ENCODE measurements at regions not wholly inside any gene's neighbourhood (a gene's known extent, or its start where the extent isn't known, plus 50 kb on each side); places are given as distances from the start of the nearest gene placed in this dataset.
"Not testable (repeated sequence)": the region's sequence is repeated elsewhere in the genome, so short reads cannot be mapped to it uniquely, and the experiment has no call there.

DNA sequence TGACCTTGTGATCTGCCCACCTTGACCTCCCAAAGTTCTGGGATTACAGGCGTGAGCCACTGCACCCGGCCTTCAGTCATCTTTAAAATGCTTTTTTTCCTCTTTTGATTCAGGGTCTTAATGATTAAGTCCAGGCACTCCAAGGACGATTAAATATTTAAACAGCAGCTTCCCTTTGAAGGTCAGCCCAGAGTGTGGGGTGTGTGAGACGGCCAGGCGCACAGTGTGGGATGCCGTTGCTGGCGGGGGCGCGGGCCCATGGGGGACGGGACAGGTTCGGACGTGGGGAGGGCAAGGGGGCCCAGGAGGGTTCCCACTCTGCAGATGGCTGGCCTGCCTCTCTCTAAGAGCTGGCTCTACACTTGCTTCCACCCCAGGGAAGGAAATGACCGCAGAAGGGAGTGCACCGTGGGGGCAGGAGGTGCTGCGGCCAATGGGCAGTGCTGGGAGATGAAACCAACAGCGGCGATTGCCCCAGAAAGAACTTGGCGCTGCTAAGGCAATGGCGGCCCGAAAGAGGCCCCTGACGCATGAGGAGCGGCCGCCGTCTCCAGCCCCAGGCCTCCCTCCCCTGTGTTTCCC lies 4445.7 kb upstream of the TPTE start:
- not testable (repeated sequence) for H3K4me3 ChIP-seq (ENCODE audit: low read depth, low read length); H3K36me3 ChIP-seq (ENCODE audit: control insufficient read depth, insufficient read depth, low read length); H3K27me3 ChIP-seq (ENCODE audit: control insufficient read depth, insufficient read depth, low read length); DNase-seq (ENCODE audit: low read depth); FAIRE-seq

- not testable (repeated sequence) for H3K27me3 ChIP-seq (ENCODE audit: control insufficient read depth, insufficient read depth, low read length); H3K36me3 ChIP-seq (ENCODE audit: control insufficient read depth, insufficient read depth, low read length); H3K4me3 ChIP-seq (ENCODE audit: low read depth, low read length); DNase-seq (ENCODE audit: low read depth); FAIRE-seq
Observed at GRCh38 chr21:6077358-6077757, 4444.0 kb upstream of the TPTE start.

DNA sequence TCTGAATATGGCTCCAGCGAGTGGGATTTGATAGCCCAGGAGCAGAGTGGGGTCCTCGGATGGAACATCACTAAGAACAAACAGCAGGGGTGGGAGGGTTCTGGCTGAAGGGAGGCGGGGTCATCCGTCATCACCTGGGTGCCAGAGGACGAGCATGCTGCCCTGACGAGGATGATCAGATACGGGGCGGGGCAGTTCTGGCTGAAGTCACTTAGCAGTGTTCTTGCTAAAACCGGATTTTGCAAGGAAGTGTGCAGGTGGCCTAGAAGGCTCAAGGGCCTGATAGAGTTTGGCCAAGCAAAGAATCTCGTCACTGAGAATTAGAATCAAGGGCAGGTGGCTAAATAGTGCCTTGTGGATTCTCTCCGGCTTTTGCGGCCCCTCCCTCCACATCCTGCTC lies 4442.5 kb upstream of the TPTE start:
- H3K36me3 ChIP-seq (ENCODE audit: control insufficient read depth, insufficient read depth, low read length); H3K27me3 ChIP-seq (ENCODE audit: control insufficient read depth, insufficient read depth, low read length); FAIRE-seq; H3K4me3 ChIP-seq (ENCODE audit: low read depth, low read length); DNase-seq (ENCODE audit: low read depth): not testable (repeated sequence)

- FAIRE-seq; DNase-seq (ENCODE audit: low read depth); H3K36me3 ChIP-seq (ENCODE audit: control insufficient read depth, insufficient read depth, low read length): not testable (repeated sequence)
Observed at GRCh38 chr21:6080941-6081655, 4440.3 kb upstream of the TPTE start.

DNA sequence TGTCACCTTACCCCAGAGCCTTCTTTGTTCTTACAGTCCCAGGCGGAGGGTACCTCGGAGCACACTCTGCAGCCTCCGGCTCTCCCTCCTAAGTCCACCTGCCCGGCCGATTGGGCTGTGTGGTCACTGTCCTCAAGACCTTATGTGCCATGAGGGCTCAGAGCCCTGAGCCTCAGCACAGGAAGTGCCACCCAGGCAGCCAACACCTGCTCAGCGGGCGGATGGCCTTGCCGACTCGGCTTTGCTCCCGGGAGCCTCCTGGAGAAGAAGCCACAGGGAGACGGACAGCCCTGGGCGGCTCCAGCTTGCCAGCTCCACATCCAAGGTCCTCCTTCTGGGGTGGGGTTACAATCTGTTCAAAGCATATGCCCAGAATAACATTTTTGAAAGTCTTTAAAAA lies 4439.2 kb upstream of the TPTE start:
- H3K27me3 ChIP-seq (ENCODE audit: control insufficient read depth, insufficient read depth, low read length); FAIRE-seq; H3K36me3 ChIP-seq (ENCODE audit: control insufficient read depth, insufficient read depth, low read length); H3K4me3 ChIP-seq (ENCODE audit: low read depth, low read length); DNase-seq (ENCODE audit: low read depth): not testable (repeated sequence)

More at GRCh38 chr21:6080941-6081655, 4440.3 kb upstream of the TPTE start:
- H3K27me3 ChIP-seq (ENCODE audit: control insufficient read depth, insufficient read depth, low read length); H3K4me3 ChIP-seq (ENCODE audit: low read depth, low read length): not testable (repeated sequence)

DNA sequence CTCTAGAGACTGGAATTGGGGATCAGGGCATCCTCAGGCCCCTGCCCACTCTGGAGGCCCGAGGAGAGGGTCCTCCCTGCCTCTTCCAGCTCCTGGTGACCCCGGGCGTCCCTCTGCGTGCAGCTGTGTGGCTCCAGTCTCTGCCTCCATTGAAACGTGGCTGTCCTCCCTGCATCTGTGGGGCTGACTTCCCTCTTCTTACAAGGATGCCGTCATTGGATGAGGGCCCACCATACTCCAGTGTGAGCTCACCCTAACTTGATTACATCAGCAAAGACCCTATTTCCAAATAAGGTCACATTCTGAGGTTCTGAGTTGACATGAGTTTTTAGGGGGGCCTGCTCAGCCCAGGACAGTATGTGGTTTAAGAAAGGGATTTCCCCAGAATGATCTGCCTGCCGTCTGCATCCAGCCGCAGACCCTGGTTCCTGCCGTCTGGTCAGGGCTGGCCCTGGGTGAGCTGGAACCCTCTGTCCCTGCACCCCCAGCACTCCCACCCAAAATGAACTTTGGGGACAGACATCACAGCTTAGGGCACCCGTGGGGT lies 4437.7 kb upstream of the TPTE start:
- DNase-seq (ENCODE audit: low read depth); H3K27me3 ChIP-seq (ENCODE audit: control insufficient read depth, insufficient read depth, low read length); FAIRE-seq; H3K36me3 ChIP-seq (ENCODE audit: control insufficient read depth, insufficient read depth, low read length); H3K4me3 ChIP-seq (ENCODE audit: low read depth, low read length): not testable (repeated sequence)

DNA sequence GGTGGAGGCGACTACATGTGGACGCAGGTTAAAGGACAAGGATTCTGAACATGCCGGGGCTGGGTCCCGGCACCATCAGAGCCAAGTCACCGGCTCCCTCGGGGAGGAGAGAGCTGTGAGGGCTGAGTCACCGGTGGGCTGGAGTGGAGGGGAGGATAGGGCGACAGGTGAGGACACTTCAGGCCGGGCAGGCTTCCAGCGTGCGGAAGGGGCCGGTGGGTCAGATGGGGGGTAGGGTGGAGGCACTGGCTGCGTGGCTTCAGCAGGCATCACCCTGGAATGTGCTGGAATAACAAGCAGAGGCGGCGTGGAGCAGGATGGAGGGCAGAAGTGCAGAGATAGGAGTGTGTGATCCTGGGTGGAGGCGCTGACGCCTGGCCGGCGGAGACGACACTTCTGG lies 4435.3 kb upstream of the TPTE start:
- not testable (repeated sequence) for DNase-seq (ENCODE audit: low read depth); H3K36me3 ChIP-seq (ENCODE audit: control insufficient read depth, insufficient read depth, low read length); FAIRE-seq

DNA sequence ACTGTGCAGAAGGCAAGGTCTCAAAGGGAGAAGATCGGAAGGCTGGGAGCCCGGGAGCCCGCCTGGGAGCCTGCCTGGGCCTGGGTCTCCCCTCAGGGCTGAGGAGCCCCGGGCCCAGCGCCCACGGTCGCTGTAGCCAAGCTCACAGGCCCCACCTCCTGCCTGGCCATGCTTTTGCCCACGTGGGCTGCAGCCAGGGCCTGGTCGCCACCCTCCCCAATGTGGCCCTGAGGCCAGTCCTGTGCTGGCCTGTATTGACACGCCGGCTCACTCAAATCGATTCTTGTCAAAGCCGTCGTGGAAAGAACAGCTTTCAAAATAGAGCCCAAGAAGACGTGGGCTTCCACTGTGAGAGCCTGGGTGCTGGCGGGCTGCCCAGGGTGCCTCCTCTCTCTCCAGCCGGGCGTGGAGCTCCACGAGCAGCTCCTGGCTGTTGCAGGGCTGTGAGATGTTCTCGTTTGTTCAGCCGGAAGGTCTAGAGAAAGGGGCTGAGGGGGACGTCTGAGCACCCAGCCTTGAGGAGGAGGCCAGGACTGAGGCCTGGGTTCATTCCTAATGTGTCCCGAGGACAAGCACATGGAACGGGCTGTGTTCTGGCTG lies 4433.7 kb upstream of the TPTE start:
- not testable (repeated sequence) for H3K27me3 ChIP-seq (ENCODE audit: control insufficient read depth, insufficient read depth, low read length); DNase-seq (ENCODE audit: low read depth); H3K36me3 ChIP-seq (ENCODE audit: control insufficient read depth, insufficient read depth, low read length); FAIRE-seq; H3K4me3 ChIP-seq (ENCODE audit: low read depth, low read length)

More for the DNA sequence above, 4435.3 kb upstream of the TPTE start:
- not testable (repeated sequence) for H3K27me3 ChIP-seq (ENCODE audit: control insufficient read depth, insufficient read depth, low read length); H3K4me3 ChIP-seq (ENCODE audit: low read depth, low read length)

- DNase-seq (ENCODE audit: low read depth); FAIRE-seq; H3K4me3 ChIP-seq (ENCODE audit: low read depth, low read length); H3K27me3 ChIP-seq (ENCODE audit: control insufficient read depth, insufficient read depth, low read length); H3K36me3 ChIP-seq (ENCODE audit: control insufficient read depth, insufficient read depth, low read length): not testable (repeated sequence)
Observed at GRCh38 chr21:6090286-6090908, 4431.0 kb upstream of the TPTE start.

GRCh38 chr21:6091335-6092027 lies 4429.9 kb upstream of the TPTE start:
- H3K27me3 ChIP-seq (ENCODE audit: control insufficient read depth, insufficient read depth, low read length); H3K36me3 ChIP-seq (ENCODE audit: control insufficient read depth, insufficient read depth, low read length); DNase-seq (ENCODE audit: low read depth); H3K4me3 ChIP-seq (ENCODE audit: low read depth, low read length); FAIRE-seq: not testable (repeated sequence)

DNA sequence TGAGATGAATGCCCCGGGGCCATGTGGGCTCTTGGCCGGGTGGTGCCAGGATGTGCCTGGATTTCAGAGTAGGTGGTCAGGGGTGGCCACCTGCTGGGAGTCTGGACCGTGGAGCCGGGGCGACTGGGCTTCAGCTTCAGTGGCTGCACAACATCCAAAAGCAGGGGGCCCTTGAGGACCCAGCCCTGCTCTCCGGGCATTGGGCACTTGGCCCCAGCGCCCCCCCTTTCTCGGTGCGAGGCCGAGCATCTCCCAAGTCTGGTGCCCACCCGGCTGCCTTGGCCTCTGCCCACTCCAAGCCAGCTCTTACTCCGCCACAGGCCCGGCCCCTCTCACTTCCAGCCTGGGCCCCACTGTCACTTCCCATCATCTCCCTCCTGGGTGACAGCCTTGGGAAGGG lies 4429.0 kb upstream of the TPTE start:
- not testable (repeated sequence) for H3K36me3 ChIP-seq (ENCODE audit: control insufficient read depth, insufficient read depth, low read length); FAIRE-seq; DNase-seq (ENCODE audit: low read depth); H3K4me3 ChIP-seq (ENCODE audit: low read depth, low read length); H3K27me3 ChIP-seq (ENCODE audit: control insufficient read depth, insufficient read depth, low read length)

DNA sequence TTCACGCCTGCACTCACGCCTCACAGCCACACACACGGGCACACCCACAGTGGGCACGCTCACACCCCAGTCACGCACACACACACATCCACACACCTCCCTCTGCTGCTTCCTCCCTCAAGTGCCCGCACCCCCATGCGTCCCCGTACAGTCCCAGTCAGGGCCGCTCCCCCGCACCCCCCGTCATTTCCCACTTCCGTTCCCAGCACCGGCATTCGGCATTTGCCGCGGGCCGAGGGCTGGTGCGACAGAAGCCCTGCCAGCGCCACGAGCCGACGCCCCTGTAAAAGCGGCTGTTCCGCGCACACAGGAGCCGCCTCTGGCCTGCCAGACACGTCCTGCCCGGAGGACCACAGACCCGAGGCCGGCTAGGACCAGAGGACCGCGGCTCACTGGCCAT lies 4428.0 kb upstream of the TPTE start:
- not testable (repeated sequence) for H3K27me3 ChIP-seq (ENCODE audit: control insufficient read depth, insufficient read depth, low read length); H3K4me3 ChIP-seq (ENCODE audit: low read depth, low read length); H3K36me3 ChIP-seq (ENCODE audit: control insufficient read depth, insufficient read depth, low read length); FAIRE-seq; DNase-seq (ENCODE audit: low read depth)

GRCh38 chr21:6093870-6094269 lies 4427.5 kb upstream of the TPTE start:
- DNase-seq (ENCODE audit: low read depth); H3K36me3 ChIP-seq (ENCODE audit: control insufficient read depth, insufficient read depth, low read length); H3K27me3 ChIP-seq (ENCODE audit: control insufficient read depth, insufficient read depth, low read length); H3K4me3 ChIP-seq (ENCODE audit: low read depth, low read length); FAIRE-seq: not testable (repeated sequence)

DNA sequence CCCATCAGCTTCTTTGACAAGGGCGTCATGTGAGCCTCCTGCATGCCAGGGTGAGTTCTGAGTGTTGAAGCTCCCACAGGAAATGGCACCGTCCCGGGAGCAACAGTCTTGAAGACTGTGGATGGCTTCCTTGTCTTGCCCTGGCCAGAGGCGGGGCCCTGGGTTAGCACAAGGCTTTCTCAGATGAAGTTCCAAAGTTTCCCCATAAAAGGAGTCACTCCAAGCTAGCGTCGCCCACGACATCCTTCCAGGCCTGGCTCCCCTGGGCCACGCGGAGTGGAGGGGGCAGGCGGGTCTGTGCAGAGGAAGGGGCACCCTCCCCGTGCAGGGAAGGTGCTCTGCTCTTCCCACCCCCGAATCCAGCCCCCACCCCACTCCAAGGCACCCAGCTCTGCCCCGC lies 4426.1 kb upstream of the TPTE start:
- not testable (repeated sequence) for H3K4me3 ChIP-seq (ENCODE audit: low read depth, low read length); H3K27me3 ChIP-seq (ENCODE audit: control insufficient read depth, insufficient read depth, low read length); H3K36me3 ChIP-seq (ENCODE audit: control insufficient read depth, insufficient read depth, low read length); FAIRE-seq; DNase-seq (ENCODE audit: low read depth)
